ENCODE measurements at regions not wholly inside any gene's neighbourhood (a gene's known extent, or its start where the extent isn't known, plus 50 kb on each side); places are given as distances from the start of the nearest gene placed in this dataset.

- TF ChIP-seq ZBTB40 (IDR thresholded peaks at IDR 0.05; ENCODE audit: borderline replicate concordance): no peak
- TF ChIP-seq RAD21 (IDR thresholded peaks at IDR 0.05; ENCODE audit: insufficient read depth, low read depth, low read length): no peak
- TF ChIP-seq ZSCAN29 (IDR thresholded peaks at IDR 0.05): no peak
Measured at GRCh38 chr13:72025836-72026235, 158.8 kb upstream of the DACH1 start (continued).

GRCh38 chr13:72023895-72024294 is 156.9 kb upstream of the DACH1 start:
- Histone ChIP-seq H3K27ac (ENCODE audit: control insufficient read depth, insufficient read depth) (no peak overlapping the region), H2AFZ (ENCODE audit: control insufficient read depth, low read depth, low read length) (no peak overlapping the region), H3K4me1 (ENCODE audit: control insufficient read depth, insufficient read depth, low read length) (no peaks in the 10 kb centered on the region), H3K4me3 (no peak overlapping the region), H3K36me3 (ENCODE audit: control insufficient read depth in 2 of 2, insufficient read depth in 2 of 2, low read length in 1 of 2) (no peaks in the 10 kb centered on the region), H3K9me3 (replicated peaks; ENCODE audit: control insufficient read depth, insufficient read depth, low read length) (no peaks in the 10 kb centered on the region), H4K20me1 (ENCODE audit: control insufficient read depth, insufficient read depth) (no peaks in the 10 kb centered on the region), H3K79me2 (ENCODE audit: control insufficient read depth, insufficient read depth, low read length) (no peaks in the 10 kb centered on the region), H3K4me2 (ENCODE audit: control insufficient read depth, insufficient read depth) (no peak overlapping the region), H3K27me3 (replicated peaks in 1 of 2; ENCODE audit: control insufficient read depth in 2 of 2, insufficient read depth in 2 of 2, low read length in 1 of 2) (no peaks in the 10 kb centered on the region), H3K9ac (ENCODE audit: control insufficient read depth, insufficient read depth, low read length) (no peak overlapping the region)
- ATAC-seq: no peak
- DNase-seq (ENCODE audit: low read depth, low spot score): no peak
- in situ Hi-C loops (cut with MboI) (no loop called here), intact Hi-C loops (cut with micrococcal nuclease; ENCODE audit: unreplicated experiment) (no loop called here)
- ChIA-PET POLR2A (no interaction called here), SMC1A (ENCODE audit: uncharacterized antibody, unreplicated experiment) (interaction anchor here (0.9 kb wide), 1 partner anchor 113 kb away, joined by 3 read pairs; no protein-coding TSS in a partner anchor), CTCF (no interaction called here), RAD21 (ENCODE audit: unreplicated experiment) (no interaction called here)
- BruUV-seq (replicated peaks): no TSS peak
- FAIRE-seq: no peak
- 22% methylated on average over 6 of the region's 6 CpGs for WGBS (ENCODE audit: insufficient coverage, insufficient replicate concordance, low lambda C conversion rate, missing lambda C conversion rate)
- TF ChIP-seq NR2C2 (IDR thresholded peaks at IDR 0.05; ENCODE audit: borderline replicate concordance, control insufficient read depth, insufficient read length, low read depth): no peak
- no peak for TF ChIP-seq JUND (IDR thresholded peaks at IDR 0.05; ENCODE audit: low read depth, low read length)
- no peak for TF ChIP-seq BHLHE40 (IDR thresholded peaks at IDR 0.05; ENCODE audit: borderline replicate concordance in 1 of 2, low read depth in 2 of 2, low read length in 1 of 2)
- no peak for TF ChIP-seq E2F4 (IDR thresholded peaks at IDR 0.05; ENCODE audit: low read depth, low read length)
- no peak for TF ChIP-seq TAF1 (IDR thresholded peaks at IDR 0.05; ENCODE audit: borderline replicate concordance, low read depth, low read length)
- TF ChIP-seq POU2F2 (IDR thresholded peaks at IDR 0.05; ENCODE audit: borderline replicate concordance, low read depth, low read length): no peak
- TF ChIP-seq CHD1 (IDR thresholded peaks at IDR 0.05; ENCODE audit: low read depth, low read length): no peak
- TF ChIP-seq ZNF24 (IDR thresholded peaks at IDR 0.05): no peak
- TF ChIP-seq CREB1 (IDR thresholded peaks at IDR 0.05; ENCODE audit: low read depth): no peak
- TF ChIP-seq NR2C1 (IDR thresholded peaks at IDR 0.05): no peak
- no peak for TF ChIP-seq NR2F1 (conservative IDR thresholded peaks at IDR 0.05)
- no peak for TF ChIP-seq USF1 (IDR thresholded peaks at IDR 0.05; ENCODE audit: borderline replicate concordance, extremely low read length, insufficient read depth, low read depth, low read length)
- TF ChIP-seq HDAC2 (IDR thresholded peaks at IDR 0.05): no peak
- no peak for TF ChIP-seq TCF3 (IDR thresholded peaks at IDR 0.05; ENCODE audit: borderline replicate concordance, insufficient read depth, low read depth, low read length)
- TF ChIP-seq MEF2A (IDR thresholded peaks at IDR 0.05; ENCODE audit: insufficient read depth, low read depth, low read length): no peak
- no peak for TF ChIP-seq PML (IDR thresholded peaks at IDR 0.05; ENCODE audit: low read length)
